Gastrocnemius medialis (tissue), 4 donors: ENCODE measurements at regions not wholly inside any gene's neighbourhood (a gene's known extent, or its start where the extent isn't known, plus 50 kb on each side); places are given as distances from the start of the nearest gene placed in this dataset.

Experiments used
- POLR2A ChIP-seq, 2 donors: fragments of 450-650 bp; IDR thresholded peaks; one replicate each; pipeline ENCODE4 v1.6.1; 2017; ENCODE audit warnings: antibody characterized with exemption in 2 of 2, mild to moderate bottlenecking in 2 of 2, moderate library complexity in 2 of 2
- TF ChIP-seq, protein P1 (sequence below), 5 experiments: fragments of 450-650 bp in 3 of 5; fragments of 200-600 bp in 2 of 5; sonication (generic) in 2 of 5; IDR thresholded peaks in 4 of 5; conservative IDR thresholded peaks in 1 of 5; 1 replicate in 4 of 5; 2 replicates in 1 of 5; pipeline ENCODE4 v1.5.1; 2016 to 2019; ENCODE audit warnings: antibody characterized with exemption in 5 of 5, mild to moderate bottlenecking in 3 of 5, moderate library complexity in 3 of 5

DNA sequence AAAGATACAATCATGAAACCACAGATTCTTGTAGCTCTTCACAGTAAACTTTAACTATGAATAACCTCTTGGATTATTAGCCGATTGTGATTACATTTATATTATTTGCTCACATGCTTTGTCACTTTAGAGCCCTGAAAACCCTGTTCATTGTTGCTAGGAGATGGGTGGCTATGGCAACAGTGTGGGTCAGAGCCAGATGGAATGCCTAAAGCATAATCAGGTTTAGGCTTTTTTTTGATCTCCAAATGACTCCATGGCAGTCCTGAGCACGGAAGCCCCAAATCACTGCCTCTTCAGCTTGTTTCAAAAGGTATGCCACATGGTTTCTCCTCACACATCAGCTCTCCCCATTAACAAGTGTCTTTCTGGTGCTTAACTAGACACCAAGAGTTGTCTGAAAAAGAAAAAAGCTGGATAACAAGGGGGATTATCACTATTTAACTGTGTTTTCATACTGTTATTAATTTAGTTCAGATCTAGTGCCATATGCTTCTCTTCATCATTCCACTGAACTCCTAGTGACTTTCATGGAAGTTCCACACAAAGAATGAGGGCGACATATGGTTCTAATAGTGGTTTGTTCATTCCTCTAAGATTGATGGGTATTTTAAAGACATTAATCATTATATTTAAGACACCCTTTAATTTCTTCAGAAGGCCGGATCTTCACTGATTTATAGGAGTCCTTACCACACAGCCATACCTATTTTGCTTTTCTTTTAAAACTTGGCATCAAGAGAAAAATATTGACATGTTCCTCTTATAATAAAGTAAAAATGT lies 88.8 kb upstream of the PAM start:
- TF ChIP-seq, protein P1, sequence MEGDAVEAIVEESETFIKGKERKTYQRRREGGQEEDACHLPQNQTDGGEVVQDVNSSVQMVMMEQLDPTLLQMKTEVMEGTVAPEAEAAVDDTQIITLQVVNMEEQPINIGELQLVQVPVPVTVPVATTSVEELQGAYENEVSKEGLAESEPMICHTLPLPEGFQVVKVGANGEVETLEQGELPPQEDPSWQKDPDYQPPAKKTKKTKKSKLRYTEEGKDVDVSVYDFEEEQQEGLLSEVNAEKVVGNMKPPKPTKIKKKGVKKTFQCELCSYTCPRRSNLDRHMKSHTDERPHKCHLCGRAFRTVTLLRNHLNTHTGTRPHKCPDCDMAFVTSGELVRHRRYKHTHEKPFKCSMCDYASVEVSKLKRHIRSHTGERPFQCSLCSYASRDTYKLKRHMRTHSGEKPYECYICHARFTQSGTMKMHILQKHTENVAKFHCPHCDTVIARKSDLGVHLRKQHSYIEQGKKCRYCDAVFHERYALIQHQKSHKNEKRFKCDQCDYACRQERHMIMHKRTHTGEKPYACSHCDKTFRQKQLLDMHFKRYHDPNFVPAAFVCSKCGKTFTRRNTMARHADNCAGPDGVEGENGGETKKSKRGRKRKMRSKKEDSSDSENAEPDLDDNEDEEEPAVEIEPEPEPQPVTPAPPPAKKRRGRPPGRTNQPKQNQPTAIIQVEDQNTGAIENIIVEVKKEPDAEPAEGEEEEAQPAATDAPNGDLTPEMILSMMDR (IDR thresholded peaks at IDR 0.05 in 4 of 5, conservative IDR thresholded peaks at IDR 0.05 in 1 of 5), result no peak
- no peak for TF ChIP-seq POLR2A (IDR thresholded peaks at IDR 0.05)
